ENCODE measurements at regions not wholly inside any gene's neighbourhood (a gene's known extent, or its start where the extent isn't known, plus 50 kb on each side); places are given as distances from the start of the nearest gene placed in this dataset.
A peak's percentile ranks its signal among the peaks of the same experiment; 100 is the strongest.

GRCh38 chr9:1434811-1435210 lies 384.7 kb downstream of the DMRT2 start:
- no peak for DNase-seq

GRCh38 chr9:1440256-1440655 lies 390.1 kb downstream of the DMRT2 start:
- no peak for DNase-seq

- DNase-seq = no peak
Observed at GRCh38 chr9:1442105-1442504, 391.9 kb downstream of the DMRT2 start.

GRCh38 chr9:1443450-1443849 lies 393.3 kb downstream of the DMRT2 start:
- DNase-seq = no peak

- no peak for DNase-seq
Observed at GRCh38 chr9:1446671-1447070, 396.5 kb downstream of the DMRT2 start.

- no peak for DNase-seq
Observed at GRCh38 chr9:1453636-1454035, 403.5 kb downstream of the DMRT2 start.

GRCh38 chr9:1454211-1454610 lies 404.1 kb downstream of the DMRT2 start:
- DNase-seq = no peak

- DNase-seq = peak; percentile 91
Observed at GRCh38 chr9:1454616-1455347, 404.6 kb downstream of the DMRT2 start.

GRCh38 chr9:1455766-1456165 lies 405.6 kb downstream of the DMRT2 start:
- peak; percentile 81 for DNase-seq

GRCh38 chr9:1456301-1457024 lies 406.3 kb downstream of the DMRT2 start:
- DNase-seq = peak; percentile 67

- no peak for DNase-seq
Observed at GRCh38 chr9:1457460-1457859, 407.3 kb downstream of the DMRT2 start.

GRCh38 chr9:1458503-1458902 lies 408.3 kb downstream of the DMRT2 start:
- peak; percentile 87 for DNase-seq

GRCh38 chr9:1460143-1460769 lies 410.1 kb downstream of the DMRT2 start:
- DNase-seq = peak; percentile 54

- DNase-seq = no peak
Observed at GRCh38 chr9:1461812-1462211, 411.7 kb downstream of the DMRT2 start.

GRCh38 chr9:1462626-1463308 lies 412.6 kb downstream of the DMRT2 start:
- peak; percentile 34 for DNase-seq

- no peak for DNase-seq
Observed at GRCh38 chr9:1469996-1470395, 419.8 kb downstream of the DMRT2 start.

GRCh38 chr9:1473956-1474634 lies 423.9 kb downstream of the DMRT2 start:
- DNase-seq = no peak

GRCh38 chr9:1474671-1475070 lies 424.5 kb downstream of the DMRT2 start:
- DNase-seq = no peak

- DNase-seq = no peak
Observed at GRCh38 chr9:1490341-1491232, 440.4 kb downstream of the DMRT2 start.

- peak; percentile 70 for DNase-seq
Observed at GRCh38 chr9:1492156-1492555, 442.0 kb downstream of the DMRT2 start.

- peak; percentile 100 for DNase-seq
Observed at GRCh38 chr9:1495282-1496030, 445.3 kb downstream of the DMRT2 start.
